Central memory CD8-positive, alpha-beta T cell (primary cell): ENCODE measurements at regions not wholly inside any gene's neighbourhood (a gene's known extent, or its start where the extent isn't known, plus 50 kb on each side); places are given as distances from the start of the nearest gene placed in this dataset.

Source experiments
- ATAC-seq: fragments of 150-1000 bp; cut with Tn5 transposase; replicated peaks from 2 replicates; pipeline ENCODE4 v1.10.0; 2022; ENCODE audit warnings: mild to moderate bottlenecking, moderate FRiP score, moderate number of reproducible peaks; ENCODE audit not compliant: poor library complexity, severe bottlenecking; ENCODE audit errors: extremely low read depth
- DNase-seq, 2 donors: peaks; one replicate each; pipeline ENCODE4 v3.0.0; 2021; ENCODE audit warnings: low spot score in 2 of 2
- H3K27ac Mint-ChIP-seq: one replicate; pipeline ENCODE4 v1.8.0; 2022; ENCODE audit warnings: low read depth, mild to moderate bottlenecking, moderate library complexity, mixed read lengths
- H3K27me3 Mint-ChIP-seq: one replicate; pipeline ENCODE4 v1.8.0; 2022; ENCODE audit warnings: mixed read lengths
- H3K36me3 Mint-ChIP-seq: one replicate; pipeline ENCODE4 v1.8.0; 2022; ENCODE audit warnings: mild to moderate bottlenecking, moderate library complexity, mixed read lengths; ENCODE audit not compliant: insufficient read depth
- H3K4me1 Mint-ChIP-seq: one replicate; pipeline ENCODE4 v1.8.0; 2022; ENCODE audit warnings: mixed read lengths
- H3K4me3 Mint-ChIP-seq: one replicate; pipeline ENCODE4 v1.8.0; 2022; ENCODE audit warnings: mild to moderate bottlenecking, moderate library complexity, mixed read lengths
- H3K9me3 Mint-ChIP-seq: one replicate; pipeline ENCODE4 v1.8.0; 2022; ENCODE audit warnings: mixed read lengths

GRCh38 chr3:67104388-67104787 is 106.3 kb downstream of the KBTBD8 start:
- Mint-ChIP-seq H3K9me3 (peaks cover 6% of the 10 kb centered on the region), H3K4me3 (no peak overlapping the region), H3K27me3 (peaks cover 4% of the 10 kb centered on the region), H3K4me1 (no peaks in the 10 kb centered on the region), H3K27ac (no peak overlapping the region), H3K36me3 (no peaks in the 10 kb centered on the region)
- DNase-seq: no peak
- ATAC-seq: no peak

- no peaks in the 10 kb centered on the region for H3K36me3 Mint-ChIP-seq
- no peak overlapping the region for H3K4me3 Mint-ChIP-seq
- H3K4me1 Mint-ChIP-seq: no peaks in the 10 kb centered on the region
- DNase-seq: no peak
- H3K27me3 Mint-ChIP-seq: peaks cover 8% of the 10 kb centered on the region
- peaks cover 6% of the 10 kb centered on the region for H3K9me3 Mint-ChIP-seq
- no peak for ATAC-seq
- no peak overlapping the region for H3K27ac Mint-ChIP-seq
These were observed 108.8 kb downstream of the KBTBD8 start for GRCh38 chr3:67106874-67107273.

- Mint-ChIP-seq H3K27me3 (peaks cover 19% of the 10 kb centered on the region), H3K27ac (no peak overlapping the region), H3K4me3 (no peak overlapping the region), H3K9me3 (no peaks in the 10 kb centered on the region), H3K36me3 (peaks cover 3% of the 10 kb centered on the region), H3K4me1 (no peaks in the 10 kb centered on the region)
- ATAC-seq: no peak
- no peak for DNase-seq
These were observed 111.6 kb downstream of the KBTBD8 start for GRCh38 chr3:67109651-67110204.

GRCh38 chr3:67113802-67114407 is 115.8 kb downstream of the KBTBD8 start:
- H3K27me3 Mint-ChIP-seq: peaks cover 49% of the 10 kb centered on the region
- peak; percentile 86 for ATAC-seq
- H3K27ac Mint-ChIP-seq: no peak overlapping the region
- H3K4me1 Mint-ChIP-seq: no peaks in the 10 kb centered on the region
- no peak overlapping the region for H3K4me3 Mint-ChIP-seq
- H3K9me3 Mint-ChIP-seq: no peaks in the 10 kb centered on the region
- H3K36me3 Mint-ChIP-seq: peaks cover 3% of the 10 kb centered on the region
- DNase-seq: peak; percentile 64 to 68

GRCh38 chr3:67118122-67118521 is 120.0 kb downstream of the KBTBD8 start:
- no peaks in the 10 kb centered on the region for H3K4me1 Mint-ChIP-seq
- DNase-seq (no peak), ATAC-seq (no peak)
- H3K27ac Mint-ChIP-seq: no peak overlapping the region
- H3K27me3 Mint-ChIP-seq: peaks cover 61% of the 10 kb centered on the region
- H3K9me3 Mint-ChIP-seq: no peaks in the 10 kb centered on the region
- no peak overlapping the region for H3K4me3 Mint-ChIP-seq
- H3K36me3 Mint-ChIP-seq: peaks cover 3% of the 10 kb centered on the region

GRCh38 chr3:67118635-67119034 is 120.5 kb downstream of the KBTBD8 start:
- Mint-ChIP-seq H3K9me3 (no peaks in the 10 kb centered on the region), H3K4me1 (no peaks in the 10 kb centered on the region), H3K27me3 (peaks cover 58% of the 10 kb centered on the region), H3K4me3 (no peak overlapping the region), H3K27ac (no peak overlapping the region), H3K36me3 (peaks cover 3% of the 10 kb centered on the region)
- ATAC-seq: no peak
- DNase-seq: no peak

GRCh38 chr3:67123914-67124313 is 125.8 kb downstream of the KBTBD8 start:
- ATAC-seq: no peak
- peaks cover 28% of the 10 kb centered on the region for H3K27me3 Mint-ChIP-seq
- no peaks in the 10 kb centered on the region for H3K4me1 Mint-ChIP-seq
- no peaks in the 10 kb centered on the region for H3K9me3 Mint-ChIP-seq
- no peak overlapping the region for H3K4me3 Mint-ChIP-seq
- peaks cover 2% of the 10 kb centered on the region for H3K36me3 Mint-ChIP-seq
- DNase-seq: no peak
- no peak overlapping the region for H3K27ac Mint-ChIP-seq

GRCh38 chr3:67127254-67127653 is 129.1 kb downstream of the KBTBD8 start:
- H3K27me3 Mint-ChIP-seq: peaks cover 25% of the 10 kb centered on the region
- no peak for ATAC-seq
- peaks cover 2% of the 10 kb centered on the region for H3K36me3 Mint-ChIP-seq
- H3K4me1 Mint-ChIP-seq: no peaks in the 10 kb centered on the region
- no peak overlapping the region for H3K27ac Mint-ChIP-seq
- no peak for DNase-seq
- no peaks in the 10 kb centered on the region for H3K9me3 Mint-ChIP-seq
- no peak overlapping the region for H3K4me3 Mint-ChIP-seq

- Mint-ChIP-seq H3K27me3 (peaks cover 52% of the 10 kb centered on the region), H3K4me3 (no peak overlapping the region), H3K4me1 (no peaks in the 10 kb centered on the region), H3K36me3 (no peaks in the 10 kb centered on the region), H3K27ac (no peak overlapping the region), H3K9me3 (peaks cover 9% of the 10 kb centered on the region)
- DNase-seq (no peak), ATAC-seq (no peak)
These were observed 144.3 kb downstream of the KBTBD8 start for GRCh38 chr3:67142432-67142831.

- Mint-ChIP-seq H3K4me3 (no peak overlapping the region), H3K4me1 (no peaks in the 10 kb centered on the region), H3K27me3 (peaks cover 28% of the 10 kb centered on the region), H3K36me3 (peaks cover 5% of the 10 kb centered on the region), H3K9me3 (no peaks in the 10 kb centered on the region), H3K27ac (no peak overlapping the region)
- ATAC-seq (no peak), DNase-seq (no peak)
These were observed 147.6 kb downstream of the KBTBD8 start for GRCh38 chr3:67145738-67146137.

- ATAC-seq: no peak
- H3K27ac Mint-ChIP-seq: no peak overlapping the region
These were observed 156.3 kb downstream of the KBTBD8 start for GRCh38 chr3:67154429-67154828.

GRCh38 chr3:67167481-67167880 is 169.4 kb downstream of the KBTBD8 start:
- H3K9me3 Mint-ChIP-seq: no peaks in the 10 kb centered on the region
- no peak for ATAC-seq
- H3K4me3 Mint-ChIP-seq: no peak overlapping the region
- no peak overlapping the region for H3K27ac Mint-ChIP-seq
- no peak for DNase-seq
- peaks cover 16% of the 10 kb centered on the region for H3K27me3 Mint-ChIP-seq
- H3K36me3 Mint-ChIP-seq: no peaks in the 10 kb centered on the region
- H3K4me1 Mint-ChIP-seq: no peaks in the 10 kb centered on the region

More at GRCh38 chr3:67154429-67154828, 156.3 kb downstream of the KBTBD8 start:
- Mint-ChIP-seq H3K4me3 (no peak overlapping the region), H3K36me3 (no peaks in the 10 kb centered on the region), H3K9me3 (peaks cover 11% of the 10 kb centered on the region), H3K27me3 (no peaks in the 10 kb centered on the region), H3K4me1 (no peaks in the 10 kb centered on the region)
- DNase-seq: no peak

- Mint-ChIP-seq H3K9me3 (no peaks in the 10 kb centered on the region), H3K36me3 (no peaks in the 10 kb centered on the region), H3K4me3 (no peak overlapping the region), H3K27me3 (peaks cover 16% of the 10 kb centered on the region), H3K4me1 (no peaks in the 10 kb centered on the region), H3K27ac (no peak overlapping the region)
- ATAC-seq (no peak), DNase-seq (no peak)
These were observed 173.7 kb downstream of the KBTBD8 start for GRCh38 chr3:67171841-67172240.
